Spleen (tissue), 7 donors: ENCODE measurements at regions not wholly inside any gene's neighbourhood (a gene's known extent, or its start where the extent isn't known, plus 50 kb on each side); places are given as distances from the start of the nearest gene placed in this dataset.

Source experiments
- CTCF ChIP-seq, 11 experiments: fragments of 200-600 bp in 7 of 11; fragments of 450-650 bp in 4 of 11; sonication (generic) in 4 of 11; IDR thresholded peaks in 8 of 11; conservative IDR thresholded peaks in 3 of 11; 1 replicate in 7 of 11; 2 replicates in 4 of 11; pipeline versions ENCODE4 v1.4.0 to v1.8.0; 2016 to 2021; ENCODE audit warnings: antibody characterized with exemption in 11 of 11, inconsistent platforms in 4 of 11, mild to moderate bottlenecking in 1 of 11
- POLR2A ChIP-seq, 3 donors: fragments of 450-650 bp; IDR thresholded peaks; one replicate each; pipeline ENCODE4 v1.5.1; 2017; ENCODE audit warnings: antibody characterized with exemption in 3 of 3, mild to moderate bottlenecking in 1 of 3
- donor health status: DM: no; HTN: no; CAD: no; lungs with moderate emphysema.
- donor health status: DM: no; HTN: no; CAD: no.
- donor health status: DM: no; HTN: no; CAD: no.

GRCh38 chr5:67331296-67331925 lies 134.8 kb upstream of the CD180 start:
- TF ChIP-seq CTCF (IDR thresholded peaks at IDR 0.05 in 8 of 11, conservative IDR thresholded peaks at IDR 0.05 in 3 of 11) (no peak), POLR2A (IDR thresholded peaks at IDR 0.05) (no peak)
